PC-9 (cell line): ENCODE measurements at regions not wholly inside any gene's neighbourhood (a gene's known extent, or its start where the extent isn't known, plus 50 kb on each side); places are given as distances from the start of the nearest gene placed in this dataset.
A peak's percentile ranks its signal among the peaks of the same experiment; 100 is the strongest.
"Not testable (repeated sequence)": the region's sequence is repeated elsewhere in the genome, so short reads cannot be mapped to it uniquely, and the experiment has no call there.

Source experiments
- BruUV-seq: library from RNA; stranded (reverse); fragments of 400-500 nt; replicated peaks from 2 replicates; lab custom pipeline; 2021; lab: Mats Ljungman, UMichigan
- CTCF ChIA-PET: fragments of 300-600 bp; sonication (Branson Sonifier 250); formaldehyde crosslinking; loops from one replicate; lab custom pipeline; 2022; ENCODE audit warnings: antibody characterized with exemption; lab: Charles Lee
- POLR2A ChIA-PET: fragments of 300-600 bp; sonication (Branson Sonifier 250); formaldehyde crosslinking; loops from one replicate; lab custom pipeline; 2022; ENCODE audit warnings: antibody characterized with exemption; ENCODE audit not compliant: unreplicated experiment; lab: Charles Lee
- DNase-seq, 2 experiments: peaks; one replicate each; pipeline versions ENCODE4 v3.0.0 to v3.0.0-alpha.2; 2015 to 2022; ENCODE audit warnings: mixed read lengths in 1 of 2
- H2AFZ ChIP-seq: fragments of 200-600 bp; sonication (generic); 2 replicates; pipeline ENCODE4 v1.8.1; 2017; ENCODE audit warnings: antibody characterized with exemption
- H3F3A ChIP-seq: fragments of 200-600 bp; sonication (generic); 2 replicates; pipeline ENCODE4 v1.8.1; 2017; ENCODE audit warnings: antibody characterized with exemption, mild to moderate bottlenecking, low read depth; ENCODE audit not compliant: insufficient read depth
- H3K27ac ChIP-seq: fragments of 200-600 bp; sonication (generic); 2 replicates; pipeline ENCODE4 v1.6.1; 2016; ENCODE audit warnings: mixed run types
- H3K27me3 ChIP-seq: fragments of 200-600 bp; sonication (generic); 2 replicates; pipeline ENCODE4 v1.6.1; 2016; ENCODE audit warnings: low read depth, mixed run types; ENCODE audit not compliant: insufficient read depth
- H3K36me3 ChIP-seq: fragments of 200-600 bp; sonication (generic); 2 replicates; pipeline ENCODE4 v1.6.1; 2016; ENCODE audit warnings: low read depth, mixed run types
- H3K4me1 ChIP-seq: fragments of 200-600 bp; sonication (generic); replicated peaks from 2 replicates; pipeline ENCODE4 v1.6.1; 2016; ENCODE audit warnings: mixed run types; ENCODE audit not compliant: insufficient read depth
- H3K4me2 ChIP-seq: fragments of 200-600 bp; sonication (generic); 2 replicates; pipeline ENCODE4 v1.6.1; 2017; ENCODE audit warnings: mixed run types
- H3K4me3 ChIP-seq: fragments of 200-600 bp; sonication (generic); 2 replicates; pipeline ENCODE4 v1.6.1; 2016; ENCODE audit warnings: mixed run types
- H3K79me2 ChIP-seq: fragments of 200-600 bp; sonication (generic); 2 replicates; pipeline ENCODE4 v1.6.1; 2017; ENCODE audit warnings: low read depth, mixed run types
- H3K9me2 ChIP-seq: fragments of 200-600 bp; sonication (generic); 2 replicates; pipeline ENCODE4 v1.8.1; 2017; ENCODE audit warnings: mild to moderate bottlenecking; ENCODE audit not compliant: insufficient read depth
- H3K9me3 ChIP-seq: fragments of 200-600 bp; sonication (generic); 2 replicates; pipeline ENCODE4 v1.8.1; 2016; ENCODE audit warnings: low read depth; ENCODE audit not compliant: insufficient read depth
- H4K20me1 ChIP-seq: fragments of 200-600 bp; sonication (generic); 2 replicates; pipeline ENCODE4 v1.8.1; 2017; ENCODE audit not compliant: insufficient read depth
- CTCF ChIP-seq: fragments of 200-600 bp; sonication (generic); conservative IDR thresholded peaks from 2 replicates; pipeline ENCODE4 v1.6.1; 2017; ENCODE audit warnings: mixed run types, antibody characterized with exemption, mild to moderate bottlenecking, moderate library complexity
- EZH2 ChIP-seq: fragments of 200-600 bp; sonication (generic); IDR thresholded peaks from 2 replicates; pipeline ENCODE4 v1.8.0; 2017; ENCODE audit warnings: antibody characterized with exemption, low read depth
- intact Hi-C: fragments of 100-400 bp; cut with micrococcal nuclease; formaldehyde crosslinking; loops from one replicate; pipeline ENCODE4 v1.10.0; 2022; ENCODE audit not compliant: unreplicated experiment

GRCh38 chr4:82284858-82285805 lies 88.7 kb downstream of the HNRNPD start:
- peak; percentile 89 for TF ChIP-seq CTCF
- no peak for TF ChIP-seq EZH2
- no peaks in the 10 kb centered on the region for H3K9me3 ChIP-seq
- peak overlapping the region; percentile 92 for H3K4me2 ChIP-seq
- H3F3A ChIP-seq: 0 out of 2 replicates have a peak, but pooled peaks cover 4% of the 10 kb centered on the region
- H3K27me3 ChIP-seq: no peaks in the 10 kb centered on the region
- peak; percentile 93 to 97 for DNase-seq
- H3K4me3 ChIP-seq: peak overlapping the region; percentile 64
- H3K79me2 ChIP-seq: no peaks in the 10 kb centered on the region
- intact Hi-C loops: loop anchor here (1.0 kb wide), 1 partner anchor 143 kb away; no protein-coding TSS in a partner anchor
- BruUV-seq: no TSS peak
- H3K9me2 ChIP-seq: no peaks in the 10 kb centered on the region
- ChIA-PET CTCF (interaction anchor here (0.6 to 1.1 kb wide), 6 partner anchors 14 to 864 kb away, joined by 3 to 8 read pairs (median 4); no protein-coding TSS in a partner anchor), POLR2A (interaction anchor here (0.5 to 0.6 kb wide), 2 partner anchors 750 to 763 kb away, joined by 3 to 18 read pairs; partner anchors contain the start of gene COPS4)
- no peak overlapping the region for H3K27ac ChIP-seq
- no peaks in the 10 kb centered on the region for H3K4me1 ChIP-seq
- H4K20me1 ChIP-seq: no peaks in the 10 kb centered on the region
- no peaks in the 10 kb centered on the region for H3K36me3 ChIP-seq
- H2AFZ ChIP-seq: peak overlapping the region; percentile 87

- Histone ChIP-seq H3K27ac (no peak overlapping the region), H2AFZ (peak overlapping the region; percentile 87), H3K27me3 (no peaks in the 10 kb centered on the region), H3K4me2 (peak overlapping the region; percentile 92), H3F3A (0 out of 2 replicates have a peak, but pooled peaks cover 4% of the 10 kb centered on the region), H3K9me2 (no peaks in the 10 kb centered on the region), H3K4me3 (peak overlapping the region; percentile 64), H3K9me3 (no peaks in the 10 kb centered on the region), H3K4me1 (no peaks in the 10 kb centered on the region), H3K36me3 (no peaks in the 10 kb centered on the region), H4K20me1 (no peaks in the 10 kb centered on the region), H3K79me2 (no peaks in the 10 kb centered on the region)
- POLR2A ChIA-PET: no interaction called here
- intact Hi-C loops: no loop called here
- CTCF ChIA-PET: interaction anchor here (0.7 to 1.1 kb wide), 3 partner anchors 67 to 863 kb away, joined by 3 to 8 read pairs (median 4); no protein-coding TSS in a partner anchor
- TF ChIP-seq CTCF (no peak), EZH2 (no peak)
- no TSS peak for BruUV-seq
- no peak for DNase-seq
These were observed 89.3 kb downstream of the HNRNPD start for GRCh38 chr4:82284475-82284857.

- Histone ChIP-seq H3K9me3 (no peaks in the 10 kb centered on the region), H3K27me3 (no peaks in the 10 kb centered on the region), H3K4me3 (no peak overlapping the region), H3F3A (0 out of 2 replicates have a peak, but pooled peaks cover 4% of the 10 kb centered on the region), H3K27ac (no peak overlapping the region), H3K4me1 (no peaks in the 10 kb centered on the region), H3K36me3 (no peaks in the 10 kb centered on the region), H3K9me2 (no peaks in the 10 kb centered on the region), H3K4me2 (no peak overlapping the region), H3K79me2 (no peaks in the 10 kb centered on the region), H4K20me1 (no peaks in the 10 kb centered on the region), H2AFZ (no peak overlapping the region)
- ChIA-PET CTCF (interaction anchor here (0.7 kb wide), 1 partner anchor 1259 kb away, joined by 3 read pairs; no protein-coding TSS in a partner anchor), POLR2A (no interaction called here)
- no TSS peak for BruUV-seq
- TF ChIP-seq EZH2: no peak
- TF ChIP-seq CTCF: no peak
- no peak for DNase-seq
- intact Hi-C loops: no loop called here
These were observed 90.9 kb downstream of the HNRNPD start for GRCh38 chr4:82282875-82283274.

- BruUV-seq, CTCF ChIA-PET, POLR2A ChIA-PET: not testable (repeated sequence)
These were observed 94.2 kb downstream of the HNRNPD start for GRCh38 chr4:82279550-82279949.

More at GRCh38 chr4:82279550-82279949, 94.2 kb downstream of the HNRNPD start:
- H3K4me3 ChIP-seq, H3K27me3 ChIP-seq, H3F3A ChIP-seq, H4K20me1 ChIP-seq, H3K36me3 ChIP-seq, H2AFZ ChIP-seq, H3K27ac ChIP-seq, H3K4me2 ChIP-seq, H3K4me1 ChIP-seq, intact Hi-C loops, H3K9me3 ChIP-seq, DNase-seq, H3K9me2 ChIP-seq, H3K79me2 ChIP-seq: not testable (repeated sequence)
